ENCODE measurements at regions not wholly inside any gene's neighbourhood (a gene's known extent, or its start where the extent isn't known, plus 50 kb on each side); places are given as distances from the start of the nearest gene placed in this dataset.

DNA sequence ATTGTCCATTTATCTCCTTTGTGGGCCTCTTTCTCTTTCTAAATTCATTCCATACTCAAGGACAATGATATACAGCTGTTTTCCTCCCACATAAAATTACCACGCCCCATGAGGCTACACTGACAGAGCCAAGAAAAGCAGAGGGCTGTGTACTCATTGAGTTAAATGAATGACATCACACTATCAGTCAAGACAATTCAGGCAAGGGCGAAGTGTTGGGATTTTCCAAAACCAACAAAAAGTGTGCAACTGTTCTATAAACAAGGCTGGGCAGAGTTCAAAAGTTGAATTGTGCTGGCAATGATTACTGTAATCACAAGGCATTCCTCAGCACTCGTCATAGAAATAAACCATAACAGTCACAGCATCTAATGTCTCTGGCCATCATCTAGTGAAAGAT, 799.6 kb upstream of the DIAPH2 start:
- H3K27me3 ChIP-seq (ENCODE audit: control insufficient read depth in 1 of 2, insufficient read depth in 2 of 2, low read length in 2 of 2) = no peaks in the 10 kb centered on the region
- WGBS, 2 donors = 16 to 44% methylated on average over 3 of the region's 3 CpGs
- peak overlapping the region in 1 of 2 donors; percentile 30 for H3K27ac ChIP-seq (ENCODE audit: low read depth in 2 of 2, low read length in 1 of 2)
- H3K9me3 ChIP-seq (ENCODE audit: control insufficient read depth in 2 of 2, insufficient read depth in 1 of 2, low read depth in 1 of 2, low read length in 1 of 2) = no peaks in the 10 kb centered on the region
- no peaks in the 10 kb centered on the region for H3K36me3 ChIP-seq (ENCODE audit: control insufficient read depth in 2 of 2, insufficient read depth in 2 of 2, low read length in 1 of 2)
- no peaks in the 10 kb centered on the region for H3K4me1 ChIP-seq (ENCODE audit: control insufficient read depth in 2 of 2, insufficient read depth in 2 of 2, low read length in 1 of 2)
- H3K4me3 ChIP-seq (ENCODE audit: low read depth in 1 of 2, low read length in 2 of 2) = no peak overlapping the region

GRCh38 chrX:95889279-95889678, 795.4 kb upstream of the DIAPH2 start:
- Histone ChIP-seq H3K27me3 (ENCODE audit: control insufficient read depth in 1 of 2, insufficient read depth in 2 of 2, low read length in 2 of 2) (no peaks in the 10 kb centered on the region), H3K4me1 (ENCODE audit: control insufficient read depth in 2 of 2, insufficient read depth in 2 of 2, low read length in 1 of 2) (no peaks in the 10 kb centered on the region), H3K27ac (ENCODE audit: low read depth in 2 of 2, low read length in 1 of 2) (no peak overlapping the region), H3K9me3 (ENCODE audit: control insufficient read depth in 2 of 2, insufficient read depth in 1 of 2, low read depth in 1 of 2, low read length in 1 of 2) (no peaks in the 10 kb centered on the region), H3K4me3 (ENCODE audit: low read depth in 1 of 2, low read length in 2 of 2) (no peak overlapping the region), H3K36me3 (ENCODE audit: control insufficient read depth in 2 of 2, insufficient read depth in 2 of 2, low read length in 1 of 2) (no peaks in the 10 kb centered on the region)
- 79 to 84% methylated on average over 1 of the region's 1 CpG for WGBS, 2 donors

DNA sequence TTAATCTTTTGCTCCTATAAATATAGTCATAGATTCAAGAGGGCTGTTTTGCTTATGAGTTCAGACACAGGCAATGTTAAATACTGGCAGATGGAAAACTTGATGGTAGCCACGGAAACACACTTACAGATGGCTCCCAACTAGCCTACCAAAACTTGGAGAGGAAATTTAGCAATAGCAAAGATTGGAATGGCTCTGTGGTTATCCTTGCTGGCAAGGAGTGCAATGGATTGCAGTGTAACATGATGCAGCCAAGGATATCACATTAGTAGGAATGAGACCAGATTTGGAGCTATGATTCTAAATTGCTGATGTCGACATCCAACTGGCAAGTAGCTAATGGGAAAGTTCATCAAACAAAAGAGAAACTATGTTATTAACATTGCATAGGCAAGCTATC, 791.0 kb upstream of the DIAPH2 start:
- Histone ChIP-seq H3K4me3 (ENCODE audit: low read depth in 1 of 2, low read length in 2 of 2) (no peak overlapping the region), H3K27me3 (ENCODE audit: control insufficient read depth in 1 of 2, insufficient read depth in 2 of 2, low read length in 2 of 2) (no peaks in the 10 kb centered on the region), H3K36me3 (ENCODE audit: control insufficient read depth in 2 of 2, insufficient read depth in 2 of 2, low read length in 1 of 2) (no peaks in the 10 kb centered on the region), H3K4me1 (ENCODE audit: control insufficient read depth in 2 of 2, insufficient read depth in 2 of 2, low read length in 1 of 2) (no peaks in the 10 kb centered on the region), H3K27ac (ENCODE audit: low read depth in 2 of 2, low read length in 1 of 2) (no peak overlapping the region), H3K9me3 (ENCODE audit: control insufficient read depth in 2 of 2, insufficient read depth in 1 of 2, low read depth in 1 of 2, low read length in 1 of 2) (no peaks in the 10 kb centered on the region)
- 56 to 63% methylated on average over 2 of the region's 2 CpGs for WGBS, 2 donors

- Histone ChIP-seq H3K4me1 (ENCODE audit: control insufficient read depth in 2 of 2, insufficient read depth in 2 of 2, low read length in 1 of 2) (no peaks in the 10 kb centered on the region), H3K27ac (ENCODE audit: low read depth in 2 of 2, low read length in 1 of 2) (no peak overlapping the region), H3K36me3 (ENCODE audit: control insufficient read depth in 2 of 2, insufficient read depth in 2 of 2, low read length in 1 of 2) (no peaks in the 10 kb centered on the region), H3K27me3 (ENCODE audit: control insufficient read depth in 1 of 2, insufficient read depth in 2 of 2, low read length in 2 of 2) (no peaks in the 10 kb centered on the region), H3K4me3 (ENCODE audit: low read depth in 1 of 2, low read length in 2 of 2) (no peak overlapping the region), H3K9me3 (ENCODE audit: control insufficient read depth in 2 of 2, insufficient read depth in 1 of 2, low read depth in 1 of 2, low read length in 1 of 2) (no peaks in the 10 kb centered on the region)
- 39 to 52% methylated on average over 3 of the region's 3 CpGs for whole genome bisulfite sequencing, 2 donors
Measured at GRCh38 chrX:95903490-95903889, 781.2 kb upstream of the DIAPH2 start.

DNA sequence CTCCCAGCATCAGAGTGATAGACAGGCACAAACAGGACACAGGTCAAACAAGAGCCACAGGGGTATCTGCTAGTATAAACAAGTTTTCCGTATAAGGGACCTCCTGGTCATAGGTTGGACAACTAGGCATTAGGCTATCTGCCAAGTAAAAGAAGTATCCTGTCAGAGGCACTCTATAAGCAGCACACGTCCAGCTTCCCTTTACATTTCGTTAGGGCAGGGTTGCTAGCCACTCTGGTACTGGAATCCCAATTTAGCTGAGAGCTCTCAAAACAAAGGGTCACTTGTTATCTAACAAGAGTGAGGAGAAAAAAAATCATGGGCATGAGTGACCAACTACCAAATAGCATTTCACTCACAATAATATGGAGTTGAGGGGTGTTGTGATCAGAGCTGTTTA, 780.7 kb upstream of the DIAPH2 start:
- no peaks in the 10 kb centered on the region for H3K9me3 ChIP-seq (ENCODE audit: control insufficient read depth in 2 of 2, insufficient read depth in 1 of 2, low read depth in 1 of 2, low read length in 1 of 2)
- WGBS, 2 donors = 47 to 72% methylated on average over 3 of the region's 3 CpGs

DNA sequence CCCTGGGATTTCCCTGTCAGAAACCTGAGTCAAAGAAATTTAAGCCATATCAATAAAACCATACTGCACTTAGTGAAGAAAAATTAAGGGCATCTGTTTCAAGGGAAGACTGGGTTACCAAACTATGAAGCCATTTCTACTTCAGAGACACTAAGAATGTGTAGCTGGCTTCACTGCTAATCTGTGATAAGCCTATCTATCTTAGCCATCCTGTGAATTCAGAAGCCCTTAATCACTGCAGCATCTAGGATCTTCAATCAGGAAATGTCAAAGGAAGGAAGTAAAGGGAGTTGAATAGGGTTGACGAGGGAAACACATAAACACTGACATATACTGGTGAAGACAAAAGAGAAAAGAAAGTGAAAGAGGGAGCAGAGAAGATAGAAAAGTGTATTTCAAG, 777.6 kb upstream of the DIAPH2 start:
- no peaks in the 10 kb centered on the region for H3K9me3 ChIP-seq (ENCODE audit: control insufficient read depth in 2 of 2, insufficient read depth in 1 of 2, low read depth in 1 of 2, low read length in 1 of 2)
- no peak overlapping the region for H3K4me3 ChIP-seq (ENCODE audit: low read depth in 1 of 2, low read length in 2 of 2)
- H3K4me1 ChIP-seq (ENCODE audit: control insufficient read depth in 2 of 2, insufficient read depth in 2 of 2, low read length in 1 of 2) = no peaks in the 10 kb centered on the region
- H3K27ac ChIP-seq (ENCODE audit: low read depth in 2 of 2, low read length in 1 of 2) = no peak overlapping the region
- no peaks in the 10 kb centered on the region for H3K27me3 ChIP-seq (ENCODE audit: control insufficient read depth in 1 of 2, insufficient read depth in 2 of 2, low read length in 2 of 2)
- H3K36me3 ChIP-seq (ENCODE audit: control insufficient read depth in 2 of 2, insufficient read depth in 2 of 2, low read length in 1 of 2) = no peaks in the 10 kb centered on the region
- 39 to 44% methylated on average over 1 of the region's 1 CpG for WGBS, 2 donors

More for the DNA sequence above, 780.7 kb upstream of the DIAPH2 start:
- Histone ChIP-seq H3K27me3 (ENCODE audit: control insufficient read depth in 1 of 2, insufficient read depth in 2 of 2, low read length in 2 of 2) (no peaks in the 10 kb centered on the region), H3K4me3 (ENCODE audit: low read depth in 1 of 2, low read length in 2 of 2) (no peak overlapping the region), H3K36me3 (ENCODE audit: control insufficient read depth in 2 of 2, insufficient read depth in 2 of 2, low read length in 1 of 2) (no peaks in the 10 kb centered on the region), H3K4me1 (ENCODE audit: control insufficient read depth in 2 of 2, insufficient read depth in 2 of 2, low read length in 1 of 2) (no peaks in the 10 kb centered on the region), H3K27ac (ENCODE audit: low read depth in 2 of 2, low read length in 1 of 2) (no peak overlapping the region)

- H3K27me3 ChIP-seq (ENCODE audit: control insufficient read depth in 1 of 2, insufficient read depth in 2 of 2, low read length in 2 of 2) = no peaks in the 10 kb centered on the region
- WGBS, 2 donors = 58 to 80% methylated on average over 1 of the region's 1 CpG
- no peaks in the 10 kb centered on the region for H3K4me1 ChIP-seq (ENCODE audit: control insufficient read depth in 2 of 2, insufficient read depth in 2 of 2, low read length in 1 of 2)
- H3K36me3 ChIP-seq (ENCODE audit: control insufficient read depth in 2 of 2, insufficient read depth in 2 of 2, low read length in 1 of 2) = no peaks in the 10 kb centered on the region
- H3K4me3 ChIP-seq (ENCODE audit: low read depth in 1 of 2, low read length in 2 of 2) = no peak overlapping the region
- H3K9me3 ChIP-seq (ENCODE audit: control insufficient read depth in 2 of 2, insufficient read depth in 1 of 2, low read depth in 1 of 2, low read length in 1 of 2) = no peaks in the 10 kb centered on the region
- no peak overlapping the region for H3K27ac ChIP-seq (ENCODE audit: low read depth in 2 of 2, low read length in 1 of 2)
Measured at GRCh38 chrX:95911062-95911461, 773.6 kb upstream of the DIAPH2 start.

DNA sequence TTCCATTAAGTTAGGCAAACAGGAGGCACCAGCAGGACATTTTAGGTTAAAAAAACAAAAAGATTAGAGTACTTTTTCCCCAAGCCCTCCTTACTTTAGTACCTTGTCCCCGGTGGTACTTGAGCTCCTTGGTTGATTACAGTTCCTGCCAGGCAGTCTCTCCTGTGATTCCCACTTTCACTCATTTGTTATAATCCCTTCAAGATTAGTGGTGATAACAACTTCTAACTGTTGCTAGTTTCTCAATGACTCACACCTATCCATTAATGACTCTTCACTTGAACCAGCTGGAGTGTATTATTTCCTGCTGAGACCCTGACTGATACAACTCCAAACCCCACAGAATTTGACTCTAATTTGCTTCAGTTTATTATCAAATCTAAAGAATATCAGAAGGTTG, 765.0 kb upstream of the DIAPH2 start:
- Histone ChIP-seq H3K27ac (ENCODE audit: low read depth in 2 of 2, low read length in 1 of 2) (no peak overlapping the region), H3K27me3 (ENCODE audit: control insufficient read depth in 1 of 2, insufficient read depth in 2 of 2, low read length in 2 of 2) (peaks cover 0 to 2% of the 10 kb centered on the region in 2 donors), H3K4me3 (ENCODE audit: low read depth in 1 of 2, low read length in 2 of 2) (no peak overlapping the region), H3K4me1 (ENCODE audit: control insufficient read depth in 2 of 2, insufficient read depth in 2 of 2, low read length in 1 of 2) (no peaks in the 10 kb centered on the region), H3K9me3 (ENCODE audit: control insufficient read depth in 2 of 2, insufficient read depth in 1 of 2, low read depth in 1 of 2, low read length in 1 of 2) (no peaks in the 10 kb centered on the region), H3K36me3 (ENCODE audit: control insufficient read depth in 2 of 2, insufficient read depth in 2 of 2, low read length in 1 of 2) (no peaks in the 10 kb centered on the region)
- 55 to 74% methylated on average over 1 of the region's 1 CpG for WGBS, 2 donors

- Histone ChIP-seq H3K36me3 (ENCODE audit: control insufficient read depth in 2 of 2, insufficient read depth in 2 of 2, low read length in 1 of 2) (no peaks in the 10 kb centered on the region), H3K4me1 (ENCODE audit: control insufficient read depth in 2 of 2, insufficient read depth in 2 of 2, low read length in 1 of 2) (no peaks in the 10 kb centered on the region), H3K27me3 (ENCODE audit: control insufficient read depth in 1 of 2, insufficient read depth in 2 of 2, low read length in 2 of 2) (no peaks in the 10 kb centered on the region), H3K4me3 (ENCODE audit: low read depth in 1 of 2, low read length in 2 of 2) (no peak overlapping the region), H3K27ac (ENCODE audit: low read depth in 2 of 2, low read length in 1 of 2) (no peak overlapping the region), H3K9me3 (ENCODE audit: control insufficient read depth in 2 of 2, insufficient read depth in 1 of 2, low read depth in 1 of 2, low read length in 1 of 2) (no peaks in the 10 kb centered on the region)
- WGBS, 2 donors = 62 to 80% methylated on average over 2 of the region's 2 CpGs
Measured at GRCh38 chrX:95945528-95945927, 739.1 kb upstream of the DIAPH2 start.

DNA sequence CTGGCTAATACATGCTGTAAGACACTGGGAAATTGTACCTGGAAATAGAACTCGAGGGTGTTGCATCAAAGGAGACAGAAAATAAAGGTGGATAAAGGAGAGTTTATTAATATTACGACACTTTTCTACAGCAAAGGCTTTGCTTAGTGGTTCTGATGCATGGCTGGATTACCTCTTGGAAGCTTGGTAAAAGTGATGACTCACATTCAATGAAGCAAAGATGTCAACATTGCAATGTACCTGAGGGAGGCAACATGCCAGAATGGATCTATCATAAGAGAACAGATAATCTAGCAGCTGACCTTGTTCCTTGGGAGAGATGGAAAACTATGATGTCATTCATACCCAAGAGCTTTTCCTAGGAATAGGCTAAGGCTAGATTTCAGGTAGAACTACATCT, 735.1 kb upstream of the DIAPH2 start:
- 34 to 56% methylated on average over 2 of the region's 2 CpGs for WGBS, 2 donors
- H3K27ac ChIP-seq (ENCODE audit: low read depth in 2 of 2, low read length in 1 of 2) = no peak overlapping the region

More for the DNA sequence above, 735.1 kb upstream of the DIAPH2 start:
- Histone ChIP-seq H3K36me3 (ENCODE audit: control insufficient read depth in 2 of 2, insufficient read depth in 2 of 2, low read length in 1 of 2) (no peaks in the 10 kb centered on the region), H3K27me3 (ENCODE audit: control insufficient read depth in 1 of 2, insufficient read depth in 2 of 2, low read length in 2 of 2) (no peaks in the 10 kb centered on the region), H3K4me3 (ENCODE audit: low read depth in 1 of 2, low read length in 2 of 2) (no peak overlapping the region), H3K4me1 (ENCODE audit: control insufficient read depth in 2 of 2, insufficient read depth in 2 of 2, low read length in 1 of 2) (no peaks in the 10 kb centered on the region), H3K9me3 (ENCODE audit: control insufficient read depth in 2 of 2, insufficient read depth in 1 of 2, low read depth in 1 of 2, low read length in 1 of 2) (no peaks in the 10 kb centered on the region)

Measured in esophagus (tissue), 2 donors.